PC-9 (cell line): ENCODE measurements at regions not wholly inside any gene's neighbourhood (a gene's known extent, or its start where the extent isn't known, plus 50 kb on each side); places are given as distances from the start of the nearest gene placed in this dataset.

ENCODE experiments used
- BruUV-seq: library from RNA; stranded (reverse); fragments of 400-500 nt; replicated peaks from 2 replicates; lab custom pipeline; 2021; lab: Mats Ljungman, UMichigan
- CTCF ChIA-PET: fragments of 300-600 bp; sonication (Branson Sonifier 250); formaldehyde crosslinking; loops from one replicate; lab custom pipeline; 2022; ENCODE audit warnings: antibody characterized with exemption; lab: Charles Lee
- POLR2A ChIA-PET: fragments of 300-600 bp; sonication (Branson Sonifier 250); formaldehyde crosslinking; loops from one replicate; lab custom pipeline; 2022; ENCODE audit warnings: antibody characterized with exemption; ENCODE audit not compliant: unreplicated experiment; lab: Charles Lee
- DNase-seq, 2 experiments: peaks; one replicate each; pipeline versions ENCODE4 v3.0.0 to v3.0.0-alpha.2; 2015 to 2022; ENCODE audit warnings: mixed read lengths in 1 of 2
- H2AFZ ChIP-seq: fragments of 200-600 bp; sonication (generic); 2 replicates; pipeline ENCODE4 v1.8.1; 2017; ENCODE audit warnings: antibody characterized with exemption
- H3F3A ChIP-seq: fragments of 200-600 bp; sonication (generic); 2 replicates; pipeline ENCODE4 v1.8.1; 2017; ENCODE audit warnings: antibody characterized with exemption, mild to moderate bottlenecking, low read depth; ENCODE audit not compliant: insufficient read depth
- H3K27ac ChIP-seq: fragments of 200-600 bp; sonication (generic); 2 replicates; pipeline ENCODE4 v1.6.1; 2016; ENCODE audit warnings: mixed run types
- H3K27me3 ChIP-seq: fragments of 200-600 bp; sonication (generic); 2 replicates; pipeline ENCODE4 v1.6.1; 2016; ENCODE audit warnings: low read depth, mixed run types; ENCODE audit not compliant: insufficient read depth
- H3K36me3 ChIP-seq: fragments of 200-600 bp; sonication (generic); 2 replicates; pipeline ENCODE4 v1.6.1; 2016; ENCODE audit warnings: low read depth, mixed run types
- H3K4me1 ChIP-seq: fragments of 200-600 bp; sonication (generic); replicated peaks from 2 replicates; pipeline ENCODE4 v1.6.1; 2016; ENCODE audit warnings: mixed run types; ENCODE audit not compliant: insufficient read depth
- H3K4me2 ChIP-seq: fragments of 200-600 bp; sonication (generic); 2 replicates; pipeline ENCODE4 v1.6.1; 2017; ENCODE audit warnings: mixed run types
- H3K4me3 ChIP-seq: fragments of 200-600 bp; sonication (generic); 2 replicates; pipeline ENCODE4 v1.6.1; 2016; ENCODE audit warnings: mixed run types
- H3K79me2 ChIP-seq: fragments of 200-600 bp; sonication (generic); 2 replicates; pipeline ENCODE4 v1.6.1; 2017; ENCODE audit warnings: low read depth, mixed run types
- H3K9me2 ChIP-seq: fragments of 200-600 bp; sonication (generic); 2 replicates; pipeline ENCODE4 v1.8.1; 2017; ENCODE audit warnings: mild to moderate bottlenecking; ENCODE audit not compliant: insufficient read depth
- H3K9me3 ChIP-seq: fragments of 200-600 bp; sonication (generic); 2 replicates; pipeline ENCODE4 v1.8.1; 2016; ENCODE audit warnings: low read depth; ENCODE audit not compliant: insufficient read depth
- H4K20me1 ChIP-seq: fragments of 200-600 bp; sonication (generic); 2 replicates; pipeline ENCODE4 v1.8.1; 2017; ENCODE audit not compliant: insufficient read depth
- EZH2 ChIP-seq: fragments of 200-600 bp; sonication (generic); IDR thresholded peaks from 2 replicates; pipeline ENCODE4 v1.8.0; 2017; ENCODE audit warnings: antibody characterized with exemption, low read depth
- intact Hi-C: fragments of 100-400 bp; cut with micrococcal nuclease; formaldehyde crosslinking; loops from one replicate; pipeline ENCODE4 v1.10.0; 2022; ENCODE audit not compliant: unreplicated experiment
- TF ChIP-seq, protein P1 (sequence below): fragments of 200-600 bp; sonication (generic); conservative IDR thresholded peaks from 2 replicates; pipeline ENCODE4 v1.6.1; 2017; ENCODE audit warnings: mixed run types, antibody characterized with exemption, mild to moderate bottlenecking, moderate library complexity

DNA sequence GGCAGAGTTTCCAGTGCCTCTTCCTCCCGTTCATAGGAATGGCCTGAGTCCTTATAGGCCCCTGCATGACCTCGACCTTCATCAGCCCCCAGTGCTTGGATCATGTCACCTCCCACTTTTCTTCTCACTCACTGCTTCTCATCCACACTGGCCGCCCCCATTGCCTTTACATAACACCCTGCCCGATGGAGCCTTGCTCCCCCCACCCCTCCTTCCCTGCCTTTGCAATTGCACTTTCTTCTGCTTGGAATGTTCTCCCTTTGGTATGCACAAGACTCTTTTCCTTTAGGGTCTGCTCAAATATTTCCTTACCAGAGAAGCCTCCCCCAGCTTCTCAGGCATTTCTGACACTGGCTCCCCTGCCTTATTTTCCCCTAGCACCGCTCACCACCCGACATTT, 125.2 kb upstream of the KCNJ6 start:
- Histone ChIP-seq H4K20me1 (no peaks in the 10 kb centered on the region), H3F3A (no peaks in the 10 kb centered on the region), H3K4me2 (no peak overlapping the region), H3K4me1 (no peaks in the 10 kb centered on the region), H3K4me3 (no peak overlapping the region), H3K9me3 (no peaks in the 10 kb centered on the region), H3K79me2 (no peaks in the 10 kb centered on the region), H3K9me2 (no peaks in the 10 kb centered on the region), H3K36me3 (no peaks in the 10 kb centered on the region), H3K27me3 (no peaks in the 10 kb centered on the region), H3K27ac (no peak overlapping the region), H2AFZ (no peak overlapping the region)
- POLR2A ChIA-PET, result no interaction called here
- intact Hi-C loops, result no loop called here
- BruUV-seq, result no TSS peak
- CTCF ChIA-PET, result no interaction called here
- TF ChIP-seq EZH2, result no peak
- TF ChIP-seq, protein P1, sequence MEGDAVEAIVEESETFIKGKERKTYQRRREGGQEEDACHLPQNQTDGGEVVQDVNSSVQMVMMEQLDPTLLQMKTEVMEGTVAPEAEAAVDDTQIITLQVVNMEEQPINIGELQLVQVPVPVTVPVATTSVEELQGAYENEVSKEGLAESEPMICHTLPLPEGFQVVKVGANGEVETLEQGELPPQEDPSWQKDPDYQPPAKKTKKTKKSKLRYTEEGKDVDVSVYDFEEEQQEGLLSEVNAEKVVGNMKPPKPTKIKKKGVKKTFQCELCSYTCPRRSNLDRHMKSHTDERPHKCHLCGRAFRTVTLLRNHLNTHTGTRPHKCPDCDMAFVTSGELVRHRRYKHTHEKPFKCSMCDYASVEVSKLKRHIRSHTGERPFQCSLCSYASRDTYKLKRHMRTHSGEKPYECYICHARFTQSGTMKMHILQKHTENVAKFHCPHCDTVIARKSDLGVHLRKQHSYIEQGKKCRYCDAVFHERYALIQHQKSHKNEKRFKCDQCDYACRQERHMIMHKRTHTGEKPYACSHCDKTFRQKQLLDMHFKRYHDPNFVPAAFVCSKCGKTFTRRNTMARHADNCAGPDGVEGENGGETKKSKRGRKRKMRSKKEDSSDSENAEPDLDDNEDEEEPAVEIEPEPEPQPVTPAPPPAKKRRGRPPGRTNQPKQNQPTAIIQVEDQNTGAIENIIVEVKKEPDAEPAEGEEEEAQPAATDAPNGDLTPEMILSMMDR, result no peak
- no peak for DNase-seq

DNA sequence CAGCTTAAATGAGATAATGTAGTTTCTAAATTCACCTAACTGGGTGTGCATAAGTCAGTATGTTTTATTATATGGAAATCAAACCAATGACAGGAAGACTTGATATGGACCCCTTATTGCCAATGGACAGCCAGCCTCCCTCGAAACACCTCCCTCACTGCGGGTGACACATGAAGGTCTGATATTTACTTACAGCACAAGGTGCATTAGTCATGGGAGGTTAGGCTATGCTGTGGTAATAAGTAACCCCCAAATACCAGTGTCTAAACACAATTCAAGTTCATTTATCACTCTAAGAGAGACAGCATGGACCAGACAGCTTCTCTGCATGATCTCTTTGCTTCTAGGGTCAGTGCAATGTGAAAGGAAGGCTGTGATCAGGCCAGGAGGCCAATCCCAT, 126.0 kb upstream of the KCNJ6 start:
- no peaks in the 10 kb centered on the region for H3K9me3 ChIP-seq
- H2AFZ ChIP-seq, result no peak overlapping the region
- no peaks in the 10 kb centered on the region for H3K4me1 ChIP-seq
- H3K27me3 ChIP-seq, result no peaks in the 10 kb centered on the region
- no peak overlapping the region for H3K4me3 ChIP-seq
- H3K27ac ChIP-seq, result no peak overlapping the region
- no peaks in the 10 kb centered on the region for H3K79me2 ChIP-seq
- no TSS peak for BruUV-seq
- no peaks in the 10 kb centered on the region for H3F3A ChIP-seq
- H3K9me2 ChIP-seq, result no peaks in the 10 kb centered on the region
- no peaks in the 10 kb centered on the region for H3K36me3 ChIP-seq
- DNase-seq, result no peak
- ChIA-PET CTCF (no interaction called here), POLR2A (no interaction called here)
- intact Hi-C loops, result no loop called here
- no peaks in the 10 kb centered on the region for H4K20me1 ChIP-seq
- no peak overlapping the region for H3K4me2 ChIP-seq
- TF ChIP-seq, protein P1, result no peak
- no peak for TF ChIP-seq EZH2

DNA sequence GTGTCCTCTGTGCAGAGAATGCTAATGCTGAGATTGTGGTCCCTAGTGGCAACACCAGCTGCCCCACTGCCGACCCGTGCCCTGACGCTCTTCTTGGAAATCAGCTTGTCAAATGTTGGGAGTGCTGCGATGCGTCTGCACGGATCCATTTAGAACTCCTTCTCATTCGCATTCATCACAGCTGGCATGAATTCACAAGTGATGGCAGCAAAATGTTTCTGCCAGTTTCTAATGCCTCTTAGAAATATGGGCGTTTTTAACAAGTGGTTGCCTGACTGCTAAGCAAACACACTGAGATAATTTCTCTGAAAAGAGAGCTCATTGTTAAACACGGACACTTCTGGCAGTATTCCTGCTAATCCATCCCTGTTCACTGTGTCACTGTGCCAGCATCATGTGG, 131.9 kb upstream of the KCNJ6 start:
- no TSS peak for BruUV-seq
- Histone ChIP-seq H3K36me3 (no peaks in the 10 kb centered on the region), H3K4me2 (no peak overlapping the region), H3K9me3 (no peaks in the 10 kb centered on the region), H3K4me1 (no peaks in the 10 kb centered on the region), H3F3A (no peaks in the 10 kb centered on the region), H4K20me1 (no peaks in the 10 kb centered on the region), H3K4me3 (no peak overlapping the region), H3K27me3 (peaks cover 6% of the 10 kb centered on the region), H3K9me2 (no peaks in the 10 kb centered on the region), H3K79me2 (no peaks in the 10 kb centered on the region), H2AFZ (no peak overlapping the region), H3K27ac (no peak overlapping the region)
- no peak for DNase-seq
- ChIA-PET POLR2A (no interaction called here), CTCF (no interaction called here)
- intact Hi-C loops, result no loop called here
- TF ChIP-seq, protein P1, result no peak
- no peak for TF ChIP-seq EZH2
